Activated naive CD4-positive, alpha-beta T cell treated with anti-CD3 and anti-CD28 coated beads for 36 hours (primary cell): ENCODE measurements at regions not wholly inside any gene's neighbourhood (a gene's known extent, or its start where the extent isn't known, plus 50 kb on each side); places are given as distances from the start of the nearest gene placed in this dataset.
"Not testable (repeated sequence)": the region's sequence is repeated elsewhere in the genome, so short reads cannot be mapped to it uniquely, and the experiment has no call there.

Experiments used
- CTCF ChIA-PET: fragments of 350-600 bp; sonication (Branson Sonifier 250); formaldehyde crosslinking; loops from one replicate; lab custom pipeline; 2021; ENCODE audit warnings: antibody characterized with exemption; lab: Charles Lee
- DNase-seq: peaks from one replicate; pipeline ENCODE4 v3.0.0-alpha.2; 2020
- H3K27ac Mint-ChIP-seq: one replicate; pipeline ENCODE4 v1.8.0; 2021; ENCODE audit warnings: mild to moderate bottlenecking, mixed read lengths
- H3K27me3 Mint-ChIP-seq: one replicate; pipeline ENCODE4 v1.8.0; 2021; ENCODE audit warnings: low read depth, mixed read lengths
- H3K36me3 Mint-ChIP-seq: one replicate; pipeline ENCODE4 v1.8.0; 2021; ENCODE audit warnings: low read depth, mixed read lengths
- H3K4me1 Mint-ChIP-seq: one replicate; pipeline ENCODE4 v1.8.0; 2021; ENCODE audit warnings: low read depth, mixed read lengths
- H3K4me3 Mint-ChIP-seq: one replicate; pipeline ENCODE4 v1.8.0; 2021; ENCODE audit warnings: mild to moderate bottlenecking, moderate library complexity, mixed read lengths
- H3K9me3 Mint-ChIP-seq: one replicate; pipeline ENCODE4 v1.8.0; 2021; ENCODE audit warnings: mixed read lengths
- intact Hi-C: fragments of 100-400 bp; cut with micrococcal nuclease; formaldehyde crosslinking; loops from one replicate; pipeline ENCODE4 v1.15.1; 2023

GRCh38 chr4:138602664-138603063 is 360.5 kb upstream of the SLC7A11 start:
- H3K36me3 Mint-ChIP-seq = no peaks in the 10 kb centered on the region
- H3K4me3 Mint-ChIP-seq = no peak overlapping the region
- H3K27me3 Mint-ChIP-seq = no peaks in the 10 kb centered on the region
- H3K27ac Mint-ChIP-seq = no peak overlapping the region
- peaks cover 2% of the 10 kb centered on the region for H3K9me3 Mint-ChIP-seq
- intact Hi-C loops = no loop called here
- CTCF ChIA-PET = no interaction called here
- no peaks in the 10 kb centered on the region for H3K4me1 Mint-ChIP-seq
- DNase-seq = no peak

GRCh38 chr4:138599965-138600364 is 357.8 kb upstream of the SLC7A11 start:
- no peak for DNase-seq
- CTCF ChIA-PET = no interaction called here
- Mint-ChIP-seq H3K27ac (no peak overlapping the region), H3K36me3 (no peaks in the 10 kb centered on the region), H3K9me3 (peaks cover 2% of the 10 kb centered on the region), H3K27me3 (no peaks in the 10 kb centered on the region), H3K4me1 (no peaks in the 10 kb centered on the region), H3K4me3 (no peak overlapping the region)
- intact Hi-C loops = no loop called here

GRCh38 chr4:138598226-138598625 is 356.1 kb upstream of the SLC7A11 start:
- Mint-ChIP-seq H3K27me3 (no peaks in the 10 kb centered on the region), H3K4me1 (no peaks in the 10 kb centered on the region), H3K36me3 (no peaks in the 10 kb centered on the region), H3K9me3 (peaks cover 2% of the 10 kb centered on the region), H3K27ac (no peak overlapping the region), H3K4me3 (no peak overlapping the region)
- CTCF ChIA-PET = no interaction called here
- intact Hi-C loops = no loop called here
- DNase-seq = no peak

GRCh38 chr4:138596896-138597295 is 354.7 kb upstream of the SLC7A11 start:
- DNase-seq = no peak
- CTCF ChIA-PET = no interaction called here
- H3K4me3 Mint-ChIP-seq = no peak overlapping the region
- no peaks in the 10 kb centered on the region for H3K4me1 Mint-ChIP-seq
- H3K27me3 Mint-ChIP-seq = no peaks in the 10 kb centered on the region
- H3K9me3 Mint-ChIP-seq = peaks cover 2% of the 10 kb centered on the region
- no peaks in the 10 kb centered on the region for H3K36me3 Mint-ChIP-seq
- intact Hi-C loops = no loop called here
- H3K27ac Mint-ChIP-seq = no peak overlapping the region

GRCh38 chr4:138595731-138596460 is 353.7 kb upstream of the SLC7A11 start:
- Mint-ChIP-seq H3K4me3 (no peak overlapping the region), H3K4me1 (no peaks in the 10 kb centered on the region), H3K27me3 (no peaks in the 10 kb centered on the region), H3K36me3 (no peaks in the 10 kb centered on the region), H3K9me3 (no peaks in the 10 kb centered on the region), H3K27ac (no peak overlapping the region)
- no peak for DNase-seq
- CTCF ChIA-PET = no interaction called here
- intact Hi-C loops = no loop called here

GRCh38 chr4:138595171-138595570 is 353.0 kb upstream of the SLC7A11 start:
- intact Hi-C loops = no loop called here
- DNase-seq = no peak
- H3K4me1 Mint-ChIP-seq = no peaks in the 10 kb centered on the region
- no peak overlapping the region for H3K4me3 Mint-ChIP-seq
- CTCF ChIA-PET = no interaction called here
- no peaks in the 10 kb centered on the region for H3K27me3 Mint-ChIP-seq
- H3K9me3 Mint-ChIP-seq = no peaks in the 10 kb centered on the region
- no peaks in the 10 kb centered on the region for H3K36me3 Mint-ChIP-seq
- H3K27ac Mint-ChIP-seq = no peak overlapping the region

GRCh38 chr4:138592796-138593195 is 350.6 kb upstream of the SLC7A11 start:
- Mint-ChIP-seq H3K27ac (no peak overlapping the region), H3K9me3 (no peaks in the 10 kb centered on the region), H3K4me1 (no peaks in the 10 kb centered on the region), H3K36me3 (no peaks in the 10 kb centered on the region), H3K27me3 (no peaks in the 10 kb centered on the region), H3K4me3 (no peak overlapping the region)
- CTCF ChIA-PET = no interaction called here
- intact Hi-C loops = no loop called here
- DNase-seq = no peak

GRCh38 chr4:138591808-138592207 is 349.7 kb upstream of the SLC7A11 start:
- DNase-seq = no peak
- intact Hi-C loops = no loop called here
- CTCF ChIA-PET = no interaction called here
- H3K4me3 Mint-ChIP-seq = no peak overlapping the region
- no peaks in the 10 kb centered on the region for H3K9me3 Mint-ChIP-seq
- H3K4me1 Mint-ChIP-seq = no peaks in the 10 kb centered on the region
- H3K27me3 Mint-ChIP-seq = no peaks in the 10 kb centered on the region
- no peak overlapping the region for H3K27ac Mint-ChIP-seq
- no peaks in the 10 kb centered on the region for H3K36me3 Mint-ChIP-seq

GRCh38 chr4:138588501-138588900 is 346.4 kb upstream of the SLC7A11 start:
- Mint-ChIP-seq H3K36me3 (no peaks in the 10 kb centered on the region), H3K4me3 (no peak overlapping the region), H3K27me3 (no peaks in the 10 kb centered on the region), H3K27ac (no peak overlapping the region), H3K4me1 (no peaks in the 10 kb centered on the region), H3K9me3 (peaks cover 3% of the 10 kb centered on the region)
- DNase-seq = no peak
- CTCF ChIA-PET = no interaction called here
- intact Hi-C loops = no loop called here

- no peaks in the 10 kb centered on the region for H3K4me1 Mint-ChIP-seq
- H3K27me3 Mint-ChIP-seq = no peaks in the 10 kb centered on the region
- CTCF ChIA-PET = no interaction called here
- no peak for DNase-seq
- no peak overlapping the region for H3K27ac Mint-ChIP-seq
- peaks cover 2% of the 10 kb centered on the region for H3K36me3 Mint-ChIP-seq
- peaks cover 23% of the 10 kb centered on the region for H3K9me3 Mint-ChIP-seq
- no peak overlapping the region for H3K4me3 Mint-ChIP-seq
- intact Hi-C loops = no loop called here
Observed at GRCh38 chr4:138579146-138579545, 337.0 kb upstream of the SLC7A11 start.

- CTCF ChIA-PET = not testable (repeated sequence)
Observed at GRCh38 chr4:138577826-138578225, 335.7 kb upstream of the SLC7A11 start.

GRCh38 chr4:138577145-138577544 is 335.0 kb upstream of the SLC7A11 start:
- H3K36me3 Mint-ChIP-seq = peaks cover 2% of the 10 kb centered on the region

More at GRCh38 chr4:138577826-138578225, 335.7 kb upstream of the SLC7A11 start:
- H3K36me3 Mint-ChIP-seq, H3K27ac Mint-ChIP-seq, DNase-seq, H3K27me3 Mint-ChIP-seq, H3K4me1 Mint-ChIP-seq, intact Hi-C loops, H3K4me3 Mint-ChIP-seq: not testable (repeated sequence)
- peaks cover 23% of the 10 kb centered on the region for H3K9me3 Mint-ChIP-seq

GRCh38 chr4:138576684-138577083 is 334.5 kb upstream of the SLC7A11 start:
- Mint-ChIP-seq H3K4me3 (no peak overlapping the region), H3K4me1 (no peaks in the 10 kb centered on the region), H3K27me3 (no peaks in the 10 kb centered on the region), H3K36me3 (peaks cover 2% of the 10 kb centered on the region), H3K27ac (no peak overlapping the region), H3K9me3 (peaks cover 23% of the 10 kb centered on the region)
- intact Hi-C loops = no loop called here
- CTCF ChIA-PET = no interaction called here
- no peak for DNase-seq

More at GRCh38 chr4:138577145-138577544, 335.0 kb upstream of the SLC7A11 start:
- no peak overlapping the region for H3K4me3 Mint-ChIP-seq
- intact Hi-C loops = no loop called here
- no peaks in the 10 kb centered on the region for H3K4me1 Mint-ChIP-seq
- CTCF ChIA-PET = no interaction called here
- H3K27ac Mint-ChIP-seq = no peak overlapping the region
- no peaks in the 10 kb centered on the region for H3K27me3 Mint-ChIP-seq
- H3K9me3 Mint-ChIP-seq = peaks cover 23% of the 10 kb centered on the region
- DNase-seq = no peak
